ENCODE measurements at regions not wholly inside any gene's neighbourhood (a gene's known extent, or its start where the extent isn't known, plus 50 kb on each side); places are given as distances from the start of the nearest gene placed in this dataset.
A peak's percentile ranks its signal among the peaks of the same experiment; 100 is the strongest.

DNA sequence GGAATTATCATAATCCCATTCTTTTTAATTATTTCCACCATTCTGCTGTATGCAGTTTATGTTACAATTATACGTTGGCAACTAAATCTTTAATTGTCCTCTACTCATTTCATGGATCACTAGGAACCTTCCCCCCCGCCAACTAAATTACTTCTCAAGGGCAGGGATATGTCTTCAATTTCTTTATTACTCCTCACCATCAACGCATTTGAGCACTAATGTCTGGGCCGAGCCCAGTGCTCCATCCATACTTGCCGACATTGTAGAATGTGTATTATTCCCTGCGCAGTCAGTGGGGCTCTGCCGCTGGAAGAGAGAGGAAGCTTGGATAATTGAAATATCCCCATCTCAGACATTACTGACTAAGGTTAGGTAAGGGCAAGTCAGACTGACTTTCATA lies 236.4 kb upstream of the AJAP1 start:
- TF ChIP-seq, protein P1, sequence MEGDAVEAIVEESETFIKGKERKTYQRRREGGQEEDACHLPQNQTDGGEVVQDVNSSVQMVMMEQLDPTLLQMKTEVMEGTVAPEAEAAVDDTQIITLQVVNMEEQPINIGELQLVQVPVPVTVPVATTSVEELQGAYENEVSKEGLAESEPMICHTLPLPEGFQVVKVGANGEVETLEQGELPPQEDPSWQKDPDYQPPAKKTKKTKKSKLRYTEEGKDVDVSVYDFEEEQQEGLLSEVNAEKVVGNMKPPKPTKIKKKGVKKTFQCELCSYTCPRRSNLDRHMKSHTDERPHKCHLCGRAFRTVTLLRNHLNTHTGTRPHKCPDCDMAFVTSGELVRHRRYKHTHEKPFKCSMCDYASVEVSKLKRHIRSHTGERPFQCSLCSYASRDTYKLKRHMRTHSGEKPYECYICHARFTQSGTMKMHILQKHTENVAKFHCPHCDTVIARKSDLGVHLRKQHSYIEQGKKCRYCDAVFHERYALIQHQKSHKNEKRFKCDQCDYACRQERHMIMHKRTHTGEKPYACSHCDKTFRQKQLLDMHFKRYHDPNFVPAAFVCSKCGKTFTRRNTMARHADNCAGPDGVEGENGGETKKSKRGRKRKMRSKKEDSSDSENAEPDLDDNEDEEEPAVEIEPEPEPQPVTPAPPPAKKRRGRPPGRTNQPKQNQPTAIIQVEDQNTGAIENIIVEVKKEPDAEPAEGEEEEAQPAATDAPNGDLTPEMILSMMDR (IDR thresholded peaks at IDR 0.05; ENCODE audit: insufficient read depth, low read depth, low read length, missing control alignments), result no peak
- no peak for DNase-seq (ENCODE audit: low read depth)

DNA sequence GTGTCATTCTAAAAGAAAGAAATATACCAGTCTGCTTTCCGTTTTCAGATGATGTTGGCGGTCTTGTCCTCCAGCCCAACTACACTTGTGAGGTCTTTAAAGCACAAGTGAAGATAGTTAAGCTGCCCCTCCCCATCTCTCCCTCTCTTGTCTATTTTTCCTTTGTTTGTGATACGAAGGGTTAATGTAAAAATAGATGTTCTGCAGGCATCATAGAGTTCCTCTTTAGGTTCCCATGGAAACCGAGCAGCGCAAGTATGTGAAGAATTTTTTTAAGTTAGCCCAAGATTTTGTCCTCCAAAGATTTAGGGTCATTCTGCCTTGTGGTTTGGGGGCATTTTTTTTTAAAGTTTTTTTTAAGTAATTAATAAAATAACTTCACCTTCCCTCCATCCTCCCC lies 232.4 kb upstream of the AJAP1 start:
- TF ChIP-seq, protein P1 (IDR thresholded peaks at IDR 0.05; ENCODE audit: insufficient read depth, low read depth, low read length, missing control alignments), result no peak
- no peak overlapping the region for H3K4me3 ChIP-seq (ENCODE audit: low read depth, low read length)
- no peak for DNase-seq (ENCODE audit: low read depth)

More for the DNA sequence above, 236.4 kb upstream of the AJAP1 start:
- H3K4me3 ChIP-seq (ENCODE audit: low read depth, low read length), result no peak overlapping the region

DNA sequence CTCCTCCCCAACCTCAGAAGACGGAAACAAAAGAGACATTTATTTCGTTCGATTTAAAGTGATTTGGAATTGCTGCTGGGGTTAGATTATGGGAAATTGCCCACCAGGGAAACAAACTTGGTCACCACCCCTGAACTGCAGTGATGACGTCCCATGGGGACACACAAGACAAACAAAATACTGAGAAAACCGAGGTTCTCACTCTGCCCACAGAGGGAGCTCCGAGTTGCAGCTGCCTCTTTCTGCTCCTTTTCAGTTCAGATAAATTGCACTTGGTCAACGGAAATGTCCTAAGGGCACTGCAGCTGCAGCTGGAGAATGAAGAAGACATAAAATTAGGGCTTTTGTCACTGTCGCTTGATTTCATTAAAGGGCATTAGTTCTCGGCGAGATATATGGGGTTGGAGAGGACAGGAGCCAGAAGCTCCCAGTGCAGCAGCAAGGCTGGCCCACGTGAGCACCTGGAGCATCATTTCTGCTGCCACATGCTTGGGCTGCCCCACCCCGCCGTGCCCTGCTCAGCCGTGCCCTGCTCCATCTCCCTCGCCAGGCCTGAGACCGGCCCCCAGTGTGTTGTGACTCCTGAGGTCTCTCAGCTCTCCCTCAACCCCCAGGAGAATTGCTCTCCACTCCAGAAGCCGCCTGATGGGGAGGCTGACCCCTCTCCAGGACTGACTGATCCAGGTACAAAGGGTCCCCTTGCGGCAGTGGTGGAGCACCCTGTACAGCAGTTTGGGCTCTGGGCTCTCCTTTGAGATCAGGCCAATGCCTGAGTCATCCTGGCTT lies 231.7 kb upstream of the AJAP1 start:
- TF ChIP-seq, protein P1 (IDR thresholded peaks at IDR 0.05; ENCODE audit: insufficient read depth, low read depth, low read length, missing control alignments), result no peak
- H3K4me3 ChIP-seq (ENCODE audit: low read depth, low read length), result no peak overlapping the region
- no peak for DNase-seq (ENCODE audit: low read depth)

DNA sequence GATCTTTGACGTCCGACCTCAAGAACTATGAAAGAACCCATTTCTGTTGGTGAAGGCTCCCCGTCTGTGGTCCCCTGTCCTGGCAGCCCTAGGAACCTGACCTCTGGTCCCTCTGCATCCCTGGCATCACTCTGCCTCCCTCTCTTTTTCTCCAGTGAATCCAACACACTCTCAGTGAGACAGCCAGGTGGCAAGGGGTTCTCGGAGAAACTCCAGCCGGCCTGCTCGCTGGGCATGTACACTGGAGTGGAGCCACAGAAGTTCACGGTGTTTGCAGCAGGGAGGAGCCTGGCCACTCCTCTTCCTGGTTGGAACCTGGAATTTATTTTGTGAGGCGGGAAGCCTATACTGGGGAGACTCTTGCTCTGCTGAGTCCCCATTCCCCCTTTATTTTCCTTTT lies 230.2 kb upstream of the AJAP1 start:
- no peak for DNase-seq (ENCODE audit: low read depth)
- H3K4me3 ChIP-seq (ENCODE audit: low read depth, low read length), result no peak overlapping the region
- TF ChIP-seq, protein P1 (IDR thresholded peaks at IDR 0.05; ENCODE audit: insufficient read depth, low read depth, low read length, missing control alignments), result no peak

DNA sequence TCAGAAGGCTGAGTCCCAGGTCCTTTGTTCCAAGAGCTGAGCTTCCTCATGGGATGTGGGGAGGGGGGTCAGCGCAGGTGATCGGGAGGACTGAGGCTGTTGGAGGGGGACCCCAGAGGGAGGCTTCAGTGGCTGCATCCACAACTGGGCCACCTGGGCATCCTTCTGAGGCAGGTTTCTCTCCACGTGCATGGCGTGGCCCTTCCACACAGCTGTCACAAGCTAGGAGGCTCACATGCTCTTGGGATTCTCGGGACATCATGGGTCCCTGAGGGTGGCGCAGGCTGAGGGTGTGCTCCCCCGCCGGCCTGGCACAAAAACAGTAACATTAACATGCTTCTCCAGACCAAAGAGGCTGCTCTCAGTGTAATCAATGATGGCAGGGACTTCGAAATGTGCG lies 229.6 kb upstream of the AJAP1 start:
- no peak for DNase-seq (ENCODE audit: low read depth)
- TF ChIP-seq, protein P1 (IDR thresholded peaks at IDR 0.05; ENCODE audit: insufficient read depth, low read depth, low read length, missing control alignments), result no peak
- no peak overlapping the region for H3K4me3 ChIP-seq (ENCODE audit: low read depth, low read length)

DNA sequence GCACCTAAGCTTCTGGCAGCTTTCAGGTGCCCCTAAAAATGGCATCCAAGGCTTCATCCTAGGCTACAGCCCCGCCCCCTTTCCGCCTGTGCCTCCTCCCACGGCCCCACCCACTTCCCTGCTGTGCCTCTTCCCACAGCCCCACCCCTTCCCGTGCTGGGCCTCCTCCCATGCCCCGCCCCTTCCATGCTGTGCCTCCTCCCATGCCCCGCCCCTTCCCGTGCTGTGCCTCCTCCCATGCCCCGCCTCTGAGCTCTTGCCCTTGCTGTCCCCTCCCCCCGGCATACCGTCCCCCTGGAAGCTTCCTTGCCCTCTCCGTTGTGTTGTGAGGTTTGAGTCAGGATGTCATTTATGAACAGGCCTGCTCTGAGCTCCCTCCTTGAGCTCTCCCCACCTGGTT lies 228.5 kb upstream of the AJAP1 start:
- H3K4me3 ChIP-seq (ENCODE audit: low read depth, low read length), result no peak overlapping the region
- TF ChIP-seq, protein P1 (IDR thresholded peaks at IDR 0.05; ENCODE audit: insufficient read depth, low read depth, low read length, missing control alignments), result no peak
- peak; percentile 9 for DNase-seq (ENCODE audit: low read depth)

DNA sequence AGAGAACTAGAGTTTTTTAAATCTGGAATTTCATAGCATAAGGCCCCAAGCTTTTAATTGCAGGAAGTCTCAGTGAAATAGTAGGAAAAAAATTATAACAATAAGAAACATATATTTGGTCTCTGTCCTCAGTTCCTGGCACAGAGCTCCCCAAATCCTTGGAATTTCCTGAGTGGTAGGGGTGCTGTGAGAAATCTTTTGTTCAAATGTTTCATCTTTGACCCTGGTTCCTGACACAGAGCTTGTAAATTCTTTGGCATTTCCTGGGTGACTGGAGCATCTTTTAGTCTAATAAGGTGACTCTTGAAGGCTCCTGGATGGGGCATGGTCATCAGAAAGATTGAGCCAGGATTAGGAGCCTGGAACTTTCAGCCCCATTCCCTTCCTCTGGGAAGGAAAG lies 225.7 kb upstream of the AJAP1 start:
- H3K4me3 ChIP-seq (ENCODE audit: low read depth, low read length), result no peak overlapping the region
- DNase-seq (ENCODE audit: low read depth), result no peak
- TF ChIP-seq, protein P1 (IDR thresholded peaks at IDR 0.05; ENCODE audit: insufficient read depth, low read depth, low read length, missing control alignments), result no peak

All from GM12865 (cell line).